Type B pancreatic cell (in vitro differentiated cells): ENCODE measurements at regions not wholly inside any gene's neighbourhood (a gene's known extent, or its start where the extent isn't known, plus 50 kb on each side); places are given as distances from the start of the nearest gene placed in this dataset.

Experiments
- DNase-seq: peaks from one replicate; pipeline ENCODE4 v3.0.0; 2021; ENCODE audit warnings: mixed read lengths; ENCODE audit not compliant: unreplicated experiment; ENCODE audit errors: extremely low spot score
- H3K27ac Mint-ChIP-seq: 2 replicates; pipeline ENCODE4 v1.8.0; 2021; ENCODE audit warnings: mild to moderate bottlenecking, mixed read lengths
- H3K27me3 Mint-ChIP-seq: 2 replicates; pipeline ENCODE4 v1.8.0; 2021; ENCODE audit warnings: mixed read lengths
- H3K36me3 Mint-ChIP-seq: 2 replicates; pipeline ENCODE4 v1.8.0; 2021; ENCODE audit warnings: mixed read lengths
- H3K4me1 Mint-ChIP-seq: one replicate; pipeline ENCODE4 v1.8.0; 2021; ENCODE audit warnings: mixed read lengths; ENCODE audit not compliant: unreplicated experiment
- H3K4me3 Mint-ChIP-seq: 2 replicates; pipeline ENCODE4 v1.8.0; 2021; ENCODE audit warnings: mild to moderate bottlenecking, mixed read lengths
- H3K9me3 Mint-ChIP-seq: 2 replicates; pipeline ENCODE4 v1.8.0; 2021; ENCODE audit warnings: mixed read lengths
- TF ChIP-seq, protein P1 (sequence below): fragments of 200-600 bp; sonication (generic); conservative IDR thresholded peaks from 2 replicates; pipeline ENCODE4 v1.5.0; 2021; ENCODE audit warnings: antibody characterized with exemption, mild to moderate bottlenecking

- DNase-seq = no peak
- H3K27me3 Mint-ChIP-seq = peaks cover 52% of the 10 kb centered on the region
- no peak overlapping the region for H3K4me3 Mint-ChIP-seq
- no peaks in the 10 kb centered on the region for H3K9me3 Mint-ChIP-seq
- TF ChIP-seq, protein P1, sequence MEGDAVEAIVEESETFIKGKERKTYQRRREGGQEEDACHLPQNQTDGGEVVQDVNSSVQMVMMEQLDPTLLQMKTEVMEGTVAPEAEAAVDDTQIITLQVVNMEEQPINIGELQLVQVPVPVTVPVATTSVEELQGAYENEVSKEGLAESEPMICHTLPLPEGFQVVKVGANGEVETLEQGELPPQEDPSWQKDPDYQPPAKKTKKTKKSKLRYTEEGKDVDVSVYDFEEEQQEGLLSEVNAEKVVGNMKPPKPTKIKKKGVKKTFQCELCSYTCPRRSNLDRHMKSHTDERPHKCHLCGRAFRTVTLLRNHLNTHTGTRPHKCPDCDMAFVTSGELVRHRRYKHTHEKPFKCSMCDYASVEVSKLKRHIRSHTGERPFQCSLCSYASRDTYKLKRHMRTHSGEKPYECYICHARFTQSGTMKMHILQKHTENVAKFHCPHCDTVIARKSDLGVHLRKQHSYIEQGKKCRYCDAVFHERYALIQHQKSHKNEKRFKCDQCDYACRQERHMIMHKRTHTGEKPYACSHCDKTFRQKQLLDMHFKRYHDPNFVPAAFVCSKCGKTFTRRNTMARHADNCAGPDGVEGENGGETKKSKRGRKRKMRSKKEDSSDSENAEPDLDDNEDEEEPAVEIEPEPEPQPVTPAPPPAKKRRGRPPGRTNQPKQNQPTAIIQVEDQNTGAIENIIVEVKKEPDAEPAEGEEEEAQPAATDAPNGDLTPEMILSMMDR = no peak
- H3K4me1 Mint-ChIP-seq = no peaks in the 10 kb centered on the region
- no peaks in the 10 kb centered on the region for H3K36me3 Mint-ChIP-seq
- no peak overlapping the region for H3K27ac Mint-ChIP-seq
Observed at GRCh38 chr2:118632921-118633320, 214.5 kb downstream of the EN1 start.

GRCh38 chr2:118627156-118627555 is 220.3 kb downstream of the EN1 start:
- Mint-ChIP-seq H3K4me1 (no peaks in the 10 kb centered on the region), H3K4me3 (no peak overlapping the region), H3K36me3 (no peaks in the 10 kb centered on the region), H3K27ac (no peak overlapping the region), H3K27me3 (peaks cover 25% of the 10 kb centered on the region), H3K9me3 (no peaks in the 10 kb centered on the region)
- DNase-seq = no peak
- TF ChIP-seq, protein P1 = no peak

DNA sequence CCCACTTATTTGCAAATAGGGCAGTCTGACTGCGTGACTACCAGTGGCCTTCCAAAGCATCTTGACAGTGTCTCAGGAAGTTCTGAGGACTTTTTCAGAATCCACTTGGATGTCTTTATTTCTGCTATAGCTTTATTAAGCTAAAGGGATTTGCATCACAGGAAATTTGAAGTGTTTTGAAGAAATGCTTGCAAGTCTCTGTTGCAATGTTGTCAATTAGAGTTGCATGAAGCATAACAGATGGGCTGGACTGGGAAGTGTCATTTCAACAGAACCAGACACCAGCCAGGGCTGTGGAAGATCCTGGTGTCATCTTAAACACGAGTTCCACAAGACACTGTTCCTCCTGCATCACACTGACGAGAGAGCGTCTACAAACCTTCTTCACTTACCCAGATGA is 224.5 kb downstream of the EN1 start:
- H3K36me3 Mint-ChIP-seq = no peaks in the 10 kb centered on the region
- no peak for DNase-seq
- TF ChIP-seq, protein P1 = no peak
- no peak overlapping the region for H3K27ac Mint-ChIP-seq
- no peak overlapping the region for H3K4me3 Mint-ChIP-seq
- no peaks in the 10 kb centered on the region for H3K4me1 Mint-ChIP-seq
- H3K9me3 Mint-ChIP-seq = no peaks in the 10 kb centered on the region
- H3K27me3 Mint-ChIP-seq = peaks cover 28% of the 10 kb centered on the region

GRCh38 chr2:118622108-118622507 is 225.3 kb downstream of the EN1 start:
- no peak for DNase-seq
- Mint-ChIP-seq H3K36me3 (no peaks in the 10 kb centered on the region), H3K4me3 (no peak overlapping the region), H3K9me3 (no peaks in the 10 kb centered on the region), H3K27me3 (peaks cover 33% of the 10 kb centered on the region), H3K4me1 (no peaks in the 10 kb centered on the region), H3K27ac (no peak overlapping the region)
- TF ChIP-seq, protein P1 = no peak

DNA sequence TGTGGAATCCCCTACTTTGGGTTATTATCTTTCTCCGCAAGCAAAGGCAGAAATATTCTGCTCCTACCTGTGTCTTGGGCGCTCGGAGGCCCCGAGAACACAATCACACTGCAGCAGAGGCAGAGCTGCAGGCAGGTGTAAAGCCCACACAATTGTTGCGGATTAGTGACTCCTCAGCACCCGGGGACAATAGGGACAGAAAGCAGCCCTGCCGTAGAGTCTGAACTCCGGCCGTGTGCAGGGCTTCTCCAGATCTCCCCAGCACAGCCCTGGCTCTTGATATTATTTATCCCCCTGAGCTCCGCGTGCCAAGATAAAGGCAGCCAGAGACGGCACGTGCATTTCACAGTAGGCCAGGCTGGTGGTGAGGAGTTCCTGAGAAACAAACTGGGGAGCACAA is 229.2 kb downstream of the EN1 start:
- TF ChIP-seq, protein P1 = no peak
- no peak for DNase-seq
- H3K9me3 Mint-ChIP-seq = no peaks in the 10 kb centered on the region
- H3K27ac Mint-ChIP-seq = no peak overlapping the region
- H3K4me1 Mint-ChIP-seq = no peaks in the 10 kb centered on the region
- no peaks in the 10 kb centered on the region for H3K36me3 Mint-ChIP-seq
- H3K4me3 Mint-ChIP-seq = no peak overlapping the region
- peaks cover 51% of the 10 kb centered on the region for H3K27me3 Mint-ChIP-seq

DNA sequence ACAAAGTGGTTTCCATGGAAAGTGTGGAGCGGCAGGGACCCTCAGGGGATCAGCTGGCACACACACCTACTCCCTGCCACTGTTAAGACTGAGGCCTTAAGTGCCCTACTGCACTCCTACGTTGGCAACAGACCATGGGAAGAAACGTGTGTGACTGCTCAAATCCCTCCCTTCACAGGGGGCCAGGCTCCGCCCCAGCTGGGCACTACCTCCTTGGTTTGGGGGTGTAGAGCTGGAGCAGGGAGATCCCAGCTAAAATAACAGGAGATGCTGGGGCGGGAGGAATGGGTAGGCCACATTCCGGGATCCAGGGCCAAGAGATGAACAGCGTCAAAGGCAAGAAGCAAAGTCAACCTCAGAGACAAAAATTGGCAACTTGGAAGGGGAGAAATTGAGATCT is 231.0 kb downstream of the EN1 start:
- H3K27me3 Mint-ChIP-seq = peaks cover 56% of the 10 kb centered on the region
- no peak overlapping the region for H3K4me3 Mint-ChIP-seq
- H3K4me1 Mint-ChIP-seq = no peaks in the 10 kb centered on the region
- H3K27ac Mint-ChIP-seq = no peak overlapping the region
- TF ChIP-seq, protein P1 = no peak
- H3K9me3 Mint-ChIP-seq = no peaks in the 10 kb centered on the region
- no peak for DNase-seq
- no peaks in the 10 kb centered on the region for H3K36me3 Mint-ChIP-seq
